ENCODE measurements at regions not wholly inside any gene's neighbourhood (a gene's known extent, or its start where the extent isn't known, plus 50 kb on each side); places are given as distances from the start of the nearest gene placed in this dataset.

DNA sequence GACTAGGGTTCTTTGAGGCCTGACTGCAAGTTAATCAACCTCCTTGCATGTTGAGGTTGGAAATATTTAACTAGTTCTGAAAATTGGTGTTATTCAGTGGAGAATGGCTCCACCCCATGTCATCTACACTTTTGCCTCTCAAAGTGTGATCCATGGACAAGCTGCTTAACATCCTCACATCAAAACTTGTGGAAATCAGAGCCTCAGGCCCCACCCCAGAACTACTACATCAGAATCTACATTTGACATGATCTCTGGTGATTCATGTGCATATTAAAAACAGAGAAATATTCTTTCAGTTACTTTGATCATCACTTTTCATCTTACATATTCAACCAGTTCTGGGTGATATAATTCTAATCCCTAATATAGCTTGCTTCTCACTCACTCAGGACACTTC is 632.9 kb downstream of the ARL4A start:
- H3K36me3 ChIP-seq (replicated peaks in 1 of 2; ENCODE audit: control extremely low read depth in 1 of 2, control insufficient read depth in 1 of 2, extremely low read depth in 1 of 2, insufficient read depth in 2 of 2, low read length in 1 of 2): no peaks in the 10 kb centered on the region
- no peaks in the 10 kb centered on the region for H3K79me2 ChIP-seq (ENCODE audit: control insufficient read depth, insufficient read depth, low read length)
- DNase-seq: no peak
- no peak for ATAC-seq (ENCODE audit: low read depth)
- no peaks in the 10 kb centered on the region for H3K4me1 ChIP-seq (ENCODE audit: control insufficient read depth in 2 of 2, insufficient read depth in 2 of 2, low read length in 2 of 2)
- no peaks in the 10 kb centered on the region for H3K9me3 Mint-ChIP-seq (ENCODE audit: insufficient read depth)
- no peak overlapping the region for H3K4me2 ChIP-seq (replicated peaks; ENCODE audit: low read depth, low read length, poor library complexity, severe bottlenecking)
- no peak overlapping the region for H2AFZ ChIP-seq (ENCODE audit: insufficient read depth, low read depth, low read length, poor library complexity, severe bottlenecking)
- H3K27ac ChIP-seq (ENCODE audit: low read length in 2 of 2): no peak overlapping the region
- intact Hi-C loops (cut with micrococcal nuclease): no loop called here
- H3K4me3 Mint-ChIP-seq: no peak overlapping the region
- H4K20me1 ChIP-seq (ENCODE audit: control insufficient read depth, insufficient read depth, low read length, poor library complexity, severe bottlenecking): no peaks in the 10 kb centered on the region
- TF ChIP-seq, protein P1, sequence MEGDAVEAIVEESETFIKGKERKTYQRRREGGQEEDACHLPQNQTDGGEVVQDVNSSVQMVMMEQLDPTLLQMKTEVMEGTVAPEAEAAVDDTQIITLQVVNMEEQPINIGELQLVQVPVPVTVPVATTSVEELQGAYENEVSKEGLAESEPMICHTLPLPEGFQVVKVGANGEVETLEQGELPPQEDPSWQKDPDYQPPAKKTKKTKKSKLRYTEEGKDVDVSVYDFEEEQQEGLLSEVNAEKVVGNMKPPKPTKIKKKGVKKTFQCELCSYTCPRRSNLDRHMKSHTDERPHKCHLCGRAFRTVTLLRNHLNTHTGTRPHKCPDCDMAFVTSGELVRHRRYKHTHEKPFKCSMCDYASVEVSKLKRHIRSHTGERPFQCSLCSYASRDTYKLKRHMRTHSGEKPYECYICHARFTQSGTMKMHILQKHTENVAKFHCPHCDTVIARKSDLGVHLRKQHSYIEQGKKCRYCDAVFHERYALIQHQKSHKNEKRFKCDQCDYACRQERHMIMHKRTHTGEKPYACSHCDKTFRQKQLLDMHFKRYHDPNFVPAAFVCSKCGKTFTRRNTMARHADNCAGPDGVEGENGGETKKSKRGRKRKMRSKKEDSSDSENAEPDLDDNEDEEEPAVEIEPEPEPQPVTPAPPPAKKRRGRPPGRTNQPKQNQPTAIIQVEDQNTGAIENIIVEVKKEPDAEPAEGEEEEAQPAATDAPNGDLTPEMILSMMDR (IDR thresholded peaks at IDR 0.05): no peak
- TF ChIP-seq EZH2 (IDR thresholded peaks at IDR 0.05; ENCODE audit: borderline replicate concordance, insufficient read depth, low read depth, low read length, poor library complexity, severe bottlenecking): no peak
- H3K27ac Mint-ChIP-seq: no peak overlapping the region
- POLR2A ChIA-PET: no interaction called here
- H3K27me3 ChIP-seq (replicated peaks in 1 of 4; ENCODE audit: control extremely low read depth in 1 of 4, control insufficient read depth in 3 of 4, insufficient read depth in 4 of 4, low read length in 3 of 4): no peaks in the 10 kb centered on the region
- H3K4me3 ChIP-seq (ENCODE audit: control extremely low read depth in 1 of 5, extremely low read depth in 1 of 5, insufficient read depth in 1 of 5, low read depth in 2 of 5, low read length in 4 of 5): no peak overlapping the region
- H3K27me3 Mint-ChIP-seq: no peaks in the 10 kb centered on the region
- H3K4me1 Mint-ChIP-seq: no peaks in the 10 kb centered on the region
- H3K9me3 ChIP-seq (ENCODE audit: control extremely low read depth in 1 of 3, control insufficient read depth in 2 of 3, insufficient read depth in 1 of 3, low read length in 2 of 3): no peaks in the 10 kb centered on the region
- H3K9ac ChIP-seq (ENCODE audit: low read length): no peak overlapping the region
- CTCF ChIA-PET: no interaction called here

DNA sequence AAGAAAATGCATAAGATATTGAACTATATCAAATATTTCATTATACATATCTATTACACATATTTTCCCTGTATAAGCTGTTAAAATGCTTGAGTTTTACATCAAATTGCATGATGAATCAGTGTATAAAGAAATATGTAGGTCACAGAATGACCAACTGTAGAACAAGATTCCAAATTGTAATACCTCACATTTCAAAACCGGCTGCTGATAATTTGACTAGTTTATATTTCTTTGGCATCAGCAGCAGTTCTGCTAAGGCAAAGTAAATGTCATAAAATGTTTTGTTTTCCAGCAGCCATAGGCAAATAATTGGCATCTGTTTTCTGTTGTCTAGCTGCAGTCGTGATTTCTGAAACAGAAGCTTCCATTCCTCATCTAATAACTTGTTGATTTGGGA is 633.9 kb downstream of the ARL4A start:
- no peaks in the 10 kb centered on the region for H3K27me3 Mint-ChIP-seq
- DNase-seq (no peak), ATAC-seq (ENCODE audit: low read depth) (no peak)
- H3K27ac ChIP-seq (ENCODE audit: low read length in 2 of 2): no peak overlapping the region
- intact Hi-C loops (cut with micrococcal nuclease): no loop called here
- H3K4me1 Mint-ChIP-seq: no peaks in the 10 kb centered on the region
- no peaks in the 10 kb centered on the region for H3K79me2 ChIP-seq (ENCODE audit: control insufficient read depth, insufficient read depth, low read length)
- TF ChIP-seq, protein P1 (IDR thresholded peaks at IDR 0.05): no peak
- no peak for TF ChIP-seq EZH2 (IDR thresholded peaks at IDR 0.05; ENCODE audit: borderline replicate concordance, insufficient read depth, low read depth, low read length, poor library complexity, severe bottlenecking)
- H2AFZ ChIP-seq (ENCODE audit: insufficient read depth, low read depth, low read length, poor library complexity, severe bottlenecking): no peak overlapping the region
- no peaks in the 10 kb centered on the region for H3K36me3 ChIP-seq (replicated peaks in 1 of 2; ENCODE audit: control extremely low read depth in 1 of 2, control insufficient read depth in 1 of 2, extremely low read depth in 1 of 2, insufficient read depth in 2 of 2, low read length in 1 of 2)
- WGBS (ENCODE audit: insufficient coverage): no CpG with 5 or more reads among the region's 2 CpGs
- H4K20me1 ChIP-seq (ENCODE audit: control insufficient read depth, insufficient read depth, low read length, poor library complexity, severe bottlenecking): no peaks in the 10 kb centered on the region
- no peak overlapping the region for H3K4me3 ChIP-seq (ENCODE audit: control extremely low read depth in 1 of 5, extremely low read depth in 1 of 5, insufficient read depth in 1 of 5, low read depth in 2 of 5, low read length in 4 of 5)
- no peaks in the 10 kb centered on the region for H3K9me3 Mint-ChIP-seq (ENCODE audit: insufficient read depth)
- ChIA-PET POLR2A (no interaction called here), CTCF (no interaction called here)
- H3K27me3 ChIP-seq (replicated peaks in 1 of 4; ENCODE audit: control extremely low read depth in 1 of 4, control insufficient read depth in 3 of 4, insufficient read depth in 4 of 4, low read length in 3 of 4): no peaks in the 10 kb centered on the region
- no peaks in the 10 kb centered on the region for H3K9me3 ChIP-seq (ENCODE audit: control extremely low read depth in 1 of 3, control insufficient read depth in 2 of 3, insufficient read depth in 1 of 3, low read length in 2 of 3)
- H3K4me1 ChIP-seq (ENCODE audit: control insufficient read depth in 2 of 2, insufficient read depth in 2 of 2, low read length in 2 of 2): no peaks in the 10 kb centered on the region
- no peak overlapping the region for H3K4me3 Mint-ChIP-seq
- no peak overlapping the region for H3K4me2 ChIP-seq (replicated peaks; ENCODE audit: low read depth, low read length, poor library complexity, severe bottlenecking)
- no peak overlapping the region for H3K27ac Mint-ChIP-seq
- no peak overlapping the region for H3K9ac ChIP-seq (ENCODE audit: low read length)
